ENCODE measurements at regions not wholly inside any gene's neighbourhood (a gene's known extent, or its start where the extent isn't known, plus 50 kb on each side); places are given as distances from the start of the nearest gene placed in this dataset.

DNA sequence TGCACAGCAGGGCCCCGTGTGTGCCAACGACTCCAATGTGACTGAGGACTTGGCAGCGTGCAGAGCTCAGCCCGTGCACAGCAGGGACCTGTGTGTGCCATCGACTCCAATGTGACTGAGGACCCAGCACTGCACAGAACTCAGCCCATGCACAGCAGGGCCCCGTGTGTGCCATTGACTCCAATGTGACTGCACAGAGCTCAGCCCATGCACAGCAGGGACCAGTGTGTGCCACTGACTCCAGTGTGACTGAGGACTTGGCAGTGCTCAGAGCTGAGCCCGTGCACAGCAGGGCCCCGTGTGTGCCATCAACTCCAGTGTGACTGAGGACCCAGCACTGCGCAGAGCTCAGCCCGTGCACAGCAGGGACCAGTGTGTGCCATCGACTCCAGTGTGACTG is 347.8 kb upstream of the B3GAT1 start:
- TF ChIP-seq, protein P1, sequence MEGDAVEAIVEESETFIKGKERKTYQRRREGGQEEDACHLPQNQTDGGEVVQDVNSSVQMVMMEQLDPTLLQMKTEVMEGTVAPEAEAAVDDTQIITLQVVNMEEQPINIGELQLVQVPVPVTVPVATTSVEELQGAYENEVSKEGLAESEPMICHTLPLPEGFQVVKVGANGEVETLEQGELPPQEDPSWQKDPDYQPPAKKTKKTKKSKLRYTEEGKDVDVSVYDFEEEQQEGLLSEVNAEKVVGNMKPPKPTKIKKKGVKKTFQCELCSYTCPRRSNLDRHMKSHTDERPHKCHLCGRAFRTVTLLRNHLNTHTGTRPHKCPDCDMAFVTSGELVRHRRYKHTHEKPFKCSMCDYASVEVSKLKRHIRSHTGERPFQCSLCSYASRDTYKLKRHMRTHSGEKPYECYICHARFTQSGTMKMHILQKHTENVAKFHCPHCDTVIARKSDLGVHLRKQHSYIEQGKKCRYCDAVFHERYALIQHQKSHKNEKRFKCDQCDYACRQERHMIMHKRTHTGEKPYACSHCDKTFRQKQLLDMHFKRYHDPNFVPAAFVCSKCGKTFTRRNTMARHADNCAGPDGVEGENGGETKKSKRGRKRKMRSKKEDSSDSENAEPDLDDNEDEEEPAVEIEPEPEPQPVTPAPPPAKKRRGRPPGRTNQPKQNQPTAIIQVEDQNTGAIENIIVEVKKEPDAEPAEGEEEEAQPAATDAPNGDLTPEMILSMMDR (conservative IDR thresholded peaks at IDR 0.05 in 1 of 2, IDR thresholded peaks at IDR 0.05 in 1 of 2; ENCODE audit: low read depth in 1 of 2, low read length in 2 of 2), result no peak
- TF ChIP-seq EZH2 (IDR thresholded peaks at IDR 0.05; ENCODE audit: low read length, missing control alignments), result no peak
